OCI-LY7 (cell line): ENCODE measurements at regions not wholly inside any gene's neighbourhood (a gene's known extent, or its start where the extent isn't known, plus 50 kb on each side); places are given as distances from the start of the nearest gene placed in this dataset.

Source experiments
- BruUV-seq: library from RNA; stranded (reverse); fragments of 400-500 nt; replicated peaks from 2 replicates; lab custom pipeline; 2021; lab: Mats Ljungman, UMichigan
- CTCF ChIA-PET: fragments of 300-600 bp; sonication (Branson Sonifier 250); formaldehyde crosslinking; loops from one replicate; lab custom pipeline; 2022; ENCODE audit warnings: antibody characterized with exemption; ENCODE audit not compliant: unreplicated experiment; lab: Charles Lee
- POLR2A ChIA-PET: fragments of 300-600 bp; sonication (Branson Sonifier 250); formaldehyde crosslinking; loops from one replicate; lab custom pipeline; 2022; ENCODE audit warnings: antibody characterized with exemption; lab: Charles Lee
- DNase-seq: peaks from one replicate; pipeline ENCODE4 v3.0.0-alpha.2; 2015; ENCODE audit warnings: low spot score
- H2AFZ ChIP-seq: fragments of 200-600 bp; sonication (generic), shearing (Covaris generic); 2 replicates; pipeline ENCODE4 v1.6.1; 2014; ENCODE audit warnings: mild to moderate bottlenecking, antibody characterized with exemption, low read length, moderate library complexity
- H3K27ac ChIP-seq: fragments of 200-600 bp; sonication (generic); 2 replicates; pipeline ENCODE4 v1.5.1; 2014; ENCODE audit warnings: mixed run types, low read depth, mild to moderate bottlenecking, moderate library complexity, low read length, inconsistent platforms; ENCODE audit not compliant: poor library complexity, severe bottlenecking
- H3K36me3 ChIP-seq: fragments of 200-600 bp; sonication (generic); 2 replicates; pipeline ENCODE4 v1.6.1; 2014; ENCODE audit warnings: mild to moderate bottlenecking, antibody characterized with exemption, low read length, moderate library complexity, mixed read lengths; ENCODE audit not compliant: insufficient read depth
- H3K4me1 ChIP-seq: fragments of 200-600 bp; sonication (generic); 2 replicates; pipeline ENCODE4 v1.5.1; 2014; ENCODE audit warnings: mild to moderate bottlenecking, low read length; ENCODE audit not compliant: insufficient read depth, poor library complexity, severe bottlenecking
- H3K4me2 ChIP-seq: fragments of 200-600 bp; sonication (generic); 2 replicates; pipeline ENCODE4 v1.6.1; 2014; ENCODE audit warnings: mild to moderate bottlenecking, low read length
- H3K4me3 ChIP-seq: fragments of 200-600 bp; sonication (generic); 2 replicates; pipeline ENCODE4 v1.5.1; 2014; ENCODE audit warnings: mild to moderate bottlenecking, low read depth, low read length; ENCODE audit not compliant: poor library complexity, severe bottlenecking
- H3K79me2 ChIP-seq: fragments of 200-600 bp; sonication (generic); 2 replicates; pipeline ENCODE4 v1.6.1; 2016; ENCODE audit warnings: low read depth, mild to moderate bottlenecking, low read length, moderate library complexity, mixed read lengths; ENCODE audit not compliant: insufficient read depth
- H3K9me2 ChIP-seq: fragments of 200-600 bp; sonication (generic); 2 replicates; pipeline ENCODE4 v1.6.1; 2016; ENCODE audit warnings: mild to moderate bottlenecking, low read length, mixed read lengths; ENCODE audit not compliant: insufficient read depth
- H3K9me3 ChIP-seq: fragments of 200-600 bp; sonication (generic); 2 replicates; pipeline ENCODE4 v1.6.1; 2014; ENCODE audit warnings: mild to moderate bottlenecking, mixed run types, low read length, mixed read lengths
- H4K20me1 ChIP-seq: fragments of 200-600 bp; sonication (generic); 2 replicates; pipeline ENCODE4 v1.6.1; 2014; ENCODE audit warnings: mild to moderate bottlenecking, antibody characterized with exemption, low read length, moderate library complexity, mixed read lengths; ENCODE audit not compliant: insufficient read depth
- EZH2phosphoT487 ChIP-seq: fragments of 200-600 bp; sonication (generic); IDR thresholded peaks from 2 replicates; pipeline ENCODE4 v1.6.1; 2018; ENCODE audit warnings: low read depth, borderline replicate concordance, mild to moderate bottlenecking, mixed run types, antibody characterized with exemption, low read length, moderate library complexity, mixed read lengths
- intact Hi-C: fragments of 100-400 bp; cut with micrococcal nuclease; formaldehyde crosslinking; loops from one replicate; pipeline ENCODE4 v1.10.0; 2022; ENCODE audit not compliant: unreplicated experiment
- TF ChIP-seq, protein P1 (sequence below): fragments of 200-600 bp; sonication (generic); conservative IDR thresholded peaks from 2 replicates; pipeline ENCODE4 v1.5.1; 2014; ENCODE audit warnings: mild to moderate bottlenecking, antibody characterized with exemption, low read length, moderate library complexity, mixed read lengths

- no peaks in the 10 kb centered on the region for H4K20me1 ChIP-seq
- no TSS peak for BruUV-seq
- DNase-seq: no peak
- no peaks in the 10 kb centered on the region for H3K36me3 ChIP-seq
- H3K9me3 ChIP-seq: no peaks in the 10 kb centered on the region
- TF ChIP-seq, protein P1, sequence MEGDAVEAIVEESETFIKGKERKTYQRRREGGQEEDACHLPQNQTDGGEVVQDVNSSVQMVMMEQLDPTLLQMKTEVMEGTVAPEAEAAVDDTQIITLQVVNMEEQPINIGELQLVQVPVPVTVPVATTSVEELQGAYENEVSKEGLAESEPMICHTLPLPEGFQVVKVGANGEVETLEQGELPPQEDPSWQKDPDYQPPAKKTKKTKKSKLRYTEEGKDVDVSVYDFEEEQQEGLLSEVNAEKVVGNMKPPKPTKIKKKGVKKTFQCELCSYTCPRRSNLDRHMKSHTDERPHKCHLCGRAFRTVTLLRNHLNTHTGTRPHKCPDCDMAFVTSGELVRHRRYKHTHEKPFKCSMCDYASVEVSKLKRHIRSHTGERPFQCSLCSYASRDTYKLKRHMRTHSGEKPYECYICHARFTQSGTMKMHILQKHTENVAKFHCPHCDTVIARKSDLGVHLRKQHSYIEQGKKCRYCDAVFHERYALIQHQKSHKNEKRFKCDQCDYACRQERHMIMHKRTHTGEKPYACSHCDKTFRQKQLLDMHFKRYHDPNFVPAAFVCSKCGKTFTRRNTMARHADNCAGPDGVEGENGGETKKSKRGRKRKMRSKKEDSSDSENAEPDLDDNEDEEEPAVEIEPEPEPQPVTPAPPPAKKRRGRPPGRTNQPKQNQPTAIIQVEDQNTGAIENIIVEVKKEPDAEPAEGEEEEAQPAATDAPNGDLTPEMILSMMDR: no peak
- TF ChIP-seq EZH2phosphoT487: no peak
- POLR2A ChIA-PET: no interaction called here
- H3K4me2 ChIP-seq: no peak overlapping the region
- H3K4me3 ChIP-seq: no peak overlapping the region
- no peaks in the 10 kb centered on the region for H3K79me2 ChIP-seq
- intact Hi-C loops: no loop called here
- H3K9me2 ChIP-seq: no peaks in the 10 kb centered on the region
- no peak overlapping the region for H3K27ac ChIP-seq
- H2AFZ ChIP-seq: no peak overlapping the region
- no peaks in the 10 kb centered on the region for H3K4me1 ChIP-seq
- CTCF ChIA-PET: no interaction called here
Observed at GRCh38 chr11:15864026-15864805, 492.1 kb downstream of the SOX6 start.

DNA sequence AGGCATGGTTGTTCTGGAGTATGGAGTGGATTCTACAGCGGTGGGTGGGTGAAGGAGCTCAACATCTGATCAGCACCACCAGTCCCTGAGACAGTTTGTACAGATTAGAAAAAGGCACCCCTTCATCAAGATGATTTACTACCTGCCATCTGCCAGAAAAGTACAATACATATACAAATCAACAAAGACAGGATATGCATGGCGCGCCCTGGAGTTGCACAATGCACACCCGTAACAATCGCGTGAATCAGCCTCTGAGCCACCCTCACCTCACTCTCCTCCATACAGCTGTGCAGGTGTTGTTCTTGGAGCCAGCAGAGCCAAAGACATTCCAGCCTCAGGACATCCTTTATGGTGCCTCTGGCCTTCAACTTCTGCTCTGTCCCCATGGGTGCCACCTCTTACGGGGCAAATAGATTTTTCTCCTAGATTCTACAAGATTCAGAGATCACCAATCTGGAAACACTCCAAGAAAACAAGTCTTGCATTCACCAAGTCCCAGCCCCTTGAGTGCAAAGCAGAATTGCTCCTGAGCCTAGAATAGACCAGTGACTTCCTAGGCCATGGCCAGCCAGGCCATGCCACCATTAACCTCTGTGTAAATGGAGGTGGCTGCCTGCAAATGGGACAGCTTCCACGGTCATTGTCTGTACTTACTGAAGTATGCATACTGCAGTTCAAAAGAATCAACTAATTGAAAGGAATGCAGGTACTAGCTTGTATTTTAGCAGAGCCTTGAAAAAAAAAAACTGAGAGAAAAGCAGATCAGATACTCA lies 490.9 kb downstream of the SOX6 start:
- POLR2A ChIA-PET: no interaction called here
- Histone ChIP-seq H3K79me2 (no peaks in the 10 kb centered on the region), H3K4me3 (no peak overlapping the region), H2AFZ (no peak overlapping the region), H3K4me1 (no peaks in the 10 kb centered on the region), H4K20me1 (no peaks in the 10 kb centered on the region), H3K9me2 (no peaks in the 10 kb centered on the region), H3K9me3 (no peaks in the 10 kb centered on the region), H3K27ac (no peak overlapping the region), H3K4me2 (no peak overlapping the region), H3K36me3 (no peaks in the 10 kb centered on the region)
- BruUV-seq: no TSS peak
- TF ChIP-seq, protein P1: no peak
- no peak for TF ChIP-seq EZH2phosphoT487
- CTCF ChIA-PET: no interaction called here
- DNase-seq: no peak
- intact Hi-C loops: no loop called here

GRCh38 chr11:15867871-15868270 lies 488.5 kb downstream of the SOX6 start:
- Histone ChIP-seq H3K27ac (no peak overlapping the region), H2AFZ (no peak overlapping the region), H3K4me1 (no peaks in the 10 kb centered on the region), H3K9me2 (no peaks in the 10 kb centered on the region), H3K36me3 (no peaks in the 10 kb centered on the region), H4K20me1 (no peaks in the 10 kb centered on the region), H3K79me2 (no peaks in the 10 kb centered on the region), H3K4me2 (no peak overlapping the region), H3K4me3 (no peak overlapping the region), H3K9me3 (no peaks in the 10 kb centered on the region)
- ChIA-PET POLR2A (no interaction called here), CTCF (no interaction called here)
- intact Hi-C loops: no loop called here
- DNase-seq: no peak
- no TSS peak for BruUV-seq
- TF ChIP-seq EZH2phosphoT487: no peak
- TF ChIP-seq, protein P1: no peak
